ENCODE measurements at regions not wholly inside any gene's neighbourhood (a gene's known extent, or its start where the extent isn't known, plus 50 kb on each side); places are given as distances from the start of the nearest gene placed in this dataset.

GRCh38 chr18:2009942-2010697 is 561.2 kb downstream of the METTL4 start:
- TF ChIP-seq, protein P1, sequence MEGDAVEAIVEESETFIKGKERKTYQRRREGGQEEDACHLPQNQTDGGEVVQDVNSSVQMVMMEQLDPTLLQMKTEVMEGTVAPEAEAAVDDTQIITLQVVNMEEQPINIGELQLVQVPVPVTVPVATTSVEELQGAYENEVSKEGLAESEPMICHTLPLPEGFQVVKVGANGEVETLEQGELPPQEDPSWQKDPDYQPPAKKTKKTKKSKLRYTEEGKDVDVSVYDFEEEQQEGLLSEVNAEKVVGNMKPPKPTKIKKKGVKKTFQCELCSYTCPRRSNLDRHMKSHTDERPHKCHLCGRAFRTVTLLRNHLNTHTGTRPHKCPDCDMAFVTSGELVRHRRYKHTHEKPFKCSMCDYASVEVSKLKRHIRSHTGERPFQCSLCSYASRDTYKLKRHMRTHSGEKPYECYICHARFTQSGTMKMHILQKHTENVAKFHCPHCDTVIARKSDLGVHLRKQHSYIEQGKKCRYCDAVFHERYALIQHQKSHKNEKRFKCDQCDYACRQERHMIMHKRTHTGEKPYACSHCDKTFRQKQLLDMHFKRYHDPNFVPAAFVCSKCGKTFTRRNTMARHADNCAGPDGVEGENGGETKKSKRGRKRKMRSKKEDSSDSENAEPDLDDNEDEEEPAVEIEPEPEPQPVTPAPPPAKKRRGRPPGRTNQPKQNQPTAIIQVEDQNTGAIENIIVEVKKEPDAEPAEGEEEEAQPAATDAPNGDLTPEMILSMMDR (IDR thresholded peaks at IDR 0.05; ENCODE audit: low read depth, low read length), result no peak
- H3K27ac ChIP-seq, result no peak overlapping the region
- no peaks in the 10 kb centered on the region for H3K9me3 ChIP-seq (ENCODE audit: severe bottlenecking)
- no peaks in the 10 kb centered on the region for H3K36me3 ChIP-seq
- H3K27me3 ChIP-seq (ENCODE audit: insufficient read depth, low read depth, severe bottlenecking), result no peaks in the 10 kb centered on the region
- DNase-seq, result no peak
- H3K4me3 ChIP-seq (ENCODE audit: low read depth, low read length), result no peak overlapping the region

- TF ChIP-seq, protein P1 (IDR thresholded peaks at IDR 0.05; ENCODE audit: low read depth, low read length), result no peak
- Histone ChIP-seq H3K27ac (no peak overlapping the region), H3K4me3 (ENCODE audit: low read depth, low read length) (no peak overlapping the region), H3K27me3 (ENCODE audit: insufficient read depth, low read depth, severe bottlenecking) (no peaks in the 10 kb centered on the region), H3K36me3 (no peaks in the 10 kb centered on the region), H3K9me3 (ENCODE audit: severe bottlenecking) (no peaks in the 10 kb centered on the region)
- no peak for DNase-seq
These were observed 544.3 kb downstream of the METTL4 start for GRCh38 chr18:2027016-2027415.

GRCh38 chr18:2027756-2028155 is 543.5 kb downstream of the METTL4 start:
- Histone ChIP-seq H3K27ac (no peak overlapping the region), H3K9me3 (ENCODE audit: severe bottlenecking) (no peaks in the 10 kb centered on the region), H3K4me3 (ENCODE audit: low read depth, low read length) (no peak overlapping the region), H3K36me3 (no peaks in the 10 kb centered on the region), H3K27me3 (ENCODE audit: insufficient read depth, low read depth, severe bottlenecking) (no peaks in the 10 kb centered on the region)
- no peak for DNase-seq
- TF ChIP-seq, protein P1 (IDR thresholded peaks at IDR 0.05; ENCODE audit: low read depth, low read length), result no peak

DNA sequence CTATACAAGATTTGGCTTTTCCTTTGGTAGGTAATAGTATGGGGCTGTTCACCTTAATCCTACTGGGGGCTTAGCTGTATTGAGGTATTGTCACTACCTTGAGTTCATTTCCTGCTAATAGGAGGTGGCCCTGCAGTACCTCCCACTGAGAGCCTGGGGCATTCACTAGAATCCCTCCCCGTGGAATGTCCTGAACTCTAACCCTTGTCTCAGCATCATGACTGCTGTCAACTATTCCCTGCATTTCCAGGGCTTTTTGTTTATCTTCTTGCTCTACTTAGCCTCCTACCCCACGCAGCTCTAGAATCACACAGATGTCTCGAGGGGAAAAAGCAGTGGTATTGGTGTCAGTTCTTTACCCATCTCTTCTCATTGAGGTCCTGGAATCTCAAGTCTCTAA is 542.3 kb downstream of the METTL4 start:
- H3K4me3 ChIP-seq (ENCODE audit: low read depth, low read length), result no peak overlapping the region
- no peak for DNase-seq
- TF ChIP-seq, protein P1 (IDR thresholded peaks at IDR 0.05; ENCODE audit: low read depth, low read length), result no peak
- H3K9me3 ChIP-seq (ENCODE audit: severe bottlenecking), result no peaks in the 10 kb centered on the region
- no peaks in the 10 kb centered on the region for H3K36me3 ChIP-seq
- H3K27ac ChIP-seq, result no peak overlapping the region
- H3K27me3 ChIP-seq (ENCODE audit: insufficient read depth, low read depth, severe bottlenecking), result no peaks in the 10 kb centered on the region

DNA sequence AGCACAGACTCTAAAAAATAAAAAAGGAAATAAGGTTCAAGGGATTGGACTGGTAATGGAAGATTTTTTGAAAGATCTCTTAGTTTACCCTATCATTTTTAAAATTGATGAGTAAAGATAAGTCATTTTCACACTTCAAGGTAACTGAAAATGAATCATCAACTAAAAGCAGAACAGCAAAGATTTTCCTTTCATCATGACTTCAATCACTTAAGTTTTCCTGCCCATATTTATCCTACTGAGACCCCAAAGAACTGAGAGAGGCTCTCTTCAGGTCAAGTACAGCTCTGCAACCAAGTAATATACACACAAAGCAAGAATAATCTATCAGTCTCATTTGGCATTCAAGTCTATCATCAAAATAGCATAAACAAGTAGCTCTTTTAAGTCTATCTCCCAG is 540.7 kb downstream of the METTL4 start:
- no peak for DNase-seq
- no peaks in the 10 kb centered on the region for H3K36me3 ChIP-seq
- H3K9me3 ChIP-seq (ENCODE audit: severe bottlenecking), result no peaks in the 10 kb centered on the region
- TF ChIP-seq, protein P1 (IDR thresholded peaks at IDR 0.05; ENCODE audit: low read depth, low read length), result no peak
- H3K27ac ChIP-seq, result no peak overlapping the region
- no peaks in the 10 kb centered on the region for H3K27me3 ChIP-seq (ENCODE audit: insufficient read depth, low read depth, severe bottlenecking)
- no peak overlapping the region for H3K4me3 ChIP-seq (ENCODE audit: low read depth, low read length)

- no peak for DNase-seq
- Histone ChIP-seq H3K36me3 (no peaks in the 10 kb centered on the region), H3K9me3 (ENCODE audit: severe bottlenecking) (no peaks in the 10 kb centered on the region), H3K4me3 (ENCODE audit: low read depth, low read length) (no peak overlapping the region), H3K27me3 (ENCODE audit: insufficient read depth, low read depth, severe bottlenecking) (no peaks in the 10 kb centered on the region), H3K27ac (no peak overlapping the region)
- TF ChIP-seq, protein P1 (IDR thresholded peaks at IDR 0.05; ENCODE audit: low read depth, low read length), result no peak
These were observed 539.3 kb downstream of the METTL4 start for GRCh38 chr18:2032036-2032435.
